GM20000 (cell line): ENCODE measurements at regions not wholly inside any gene's neighbourhood (a gene's known extent, or its start where the extent isn't known, plus 50 kb on each side); places are given as distances from the start of the nearest gene placed in this dataset.

Experiments
- DNase-seq: peaks from one replicate; pipeline ENCODE4 v3.0.0; 2012; ENCODE audit warnings: low spot score
- CTCF ChIP-seq: IDR thresholded peaks from 2 replicates; pipeline ENCODE4 v1.5.1; 2012; ENCODE audit warnings: mild to moderate bottlenecking, control low read depth; ENCODE audit errors: extremely low read depth, missing control alignments

GRCh38 chr18:10234912-10235660, 219.3 kb upstream of the APCDD1 start:
- no peak for DNase-seq

GRCh38 chr18:10235661-10235952, 218.8 kb upstream of the APCDD1 start:
- no peak for DNase-seq
- TF ChIP-seq CTCF: no peak

More at GRCh38 chr18:10234912-10235660, 219.3 kb upstream of the APCDD1 start:
- no peak for TF ChIP-seq CTCF

GRCh38 chr18:10239103-10239502, 215.3 kb upstream of the APCDD1 start:
- TF ChIP-seq CTCF: no peak
- no peak for DNase-seq

- no peak for DNase-seq
- no peak for TF ChIP-seq CTCF
These were observed 214.3 kb upstream of the APCDD1 start for GRCh38 chr18:10239991-10240634.

- no peak for TF ChIP-seq CTCF
- DNase-seq: no peak
These were observed 213.5 kb upstream of the APCDD1 start for GRCh38 chr18:10240973-10241372.

GRCh38 chr18:10241579-10241978, 212.9 kb upstream of the APCDD1 start:
- DNase-seq: no peak
- TF ChIP-seq CTCF: no peak

- TF ChIP-seq CTCF: no peak
- DNase-seq: no peak
These were observed 211.3 kb upstream of the APCDD1 start for GRCh38 chr18:10242936-10243680.
